DMS153 treated with DMSO at 0.1 percent for 48 hours (cell line): ENCODE measurements at regions not wholly inside any gene's neighbourhood (a gene's known extent, or its start where the extent isn't known, plus 50 kb on each side); places are given as distances from the start of the nearest gene placed in this dataset.

Source experiments
- DNase-seq: peaks from one replicate; lab custom pipeline; 2025; ENCODE audit not compliant: unreplicated experiment; lab: John Stamatoyannopoulos, UW

GRCh38 chr12:111160350-111161241 is 208.3 kb downstream of the PHETA1 start:
- no peak for DNase-seq

DNA sequence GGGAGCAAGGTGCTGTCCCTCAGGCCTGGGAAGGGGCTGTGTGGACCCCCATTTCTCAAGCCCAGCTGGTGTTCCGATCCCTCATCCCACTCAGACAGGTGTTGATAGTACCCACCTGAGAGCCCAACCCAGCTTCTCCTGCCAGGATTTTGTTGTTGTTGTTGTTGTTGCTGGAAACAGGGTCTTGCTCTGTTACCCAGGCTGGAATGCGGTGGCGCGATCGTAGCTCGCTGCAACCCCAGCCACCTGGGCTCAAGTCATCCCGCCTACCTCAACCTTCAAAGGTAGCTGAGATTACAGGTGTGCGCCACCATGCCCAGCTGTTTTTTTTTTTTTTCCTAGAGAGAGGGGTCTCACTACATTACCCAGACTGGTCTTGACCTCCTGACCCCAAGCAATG is 209.9 kb downstream of the PHETA1 start:
- no peak for DNase-seq

DNA sequence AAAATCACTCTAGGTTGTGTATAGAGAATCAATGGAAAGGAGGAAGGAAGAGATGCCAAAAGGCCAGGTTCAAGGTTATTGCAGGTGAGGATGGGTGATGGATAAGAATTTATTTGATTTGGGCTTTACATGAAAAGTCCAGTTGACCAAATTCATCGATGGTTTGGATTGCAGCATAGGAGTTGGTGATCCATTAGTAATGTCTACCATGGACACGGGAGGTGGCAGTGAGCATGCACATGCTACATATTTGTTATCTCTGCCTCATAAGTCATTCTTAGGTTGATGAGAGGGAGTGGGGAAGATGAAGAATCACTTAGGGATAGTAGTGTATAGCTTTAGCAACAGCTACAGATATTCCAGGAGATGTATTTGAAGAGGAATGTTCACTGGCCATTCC is 211.4 kb downstream of the PHETA1 start:
- DNase-seq = no peak

- no peak for DNase-seq
Measured at GRCh38 chr12:111156304-111156703, 212.6 kb downstream of the PHETA1 start.

DNA sequence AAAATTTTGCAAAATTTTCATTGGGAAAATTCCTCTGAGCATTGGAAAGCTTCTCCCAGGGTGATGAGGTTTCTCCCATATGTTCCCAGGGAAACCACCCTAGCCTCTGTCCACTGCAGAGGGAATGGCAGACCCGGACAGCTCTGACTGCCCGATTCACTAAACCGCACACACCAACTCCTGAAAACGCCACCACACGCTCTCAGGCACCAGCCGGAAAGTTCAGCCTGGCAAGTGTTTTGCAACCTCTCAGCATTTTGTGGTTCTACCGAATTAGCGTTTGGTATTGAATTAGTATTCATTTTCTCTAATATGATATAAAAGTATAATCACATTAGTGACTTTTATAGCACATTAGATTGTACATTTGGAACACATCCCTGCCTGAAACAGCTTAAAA is 213.4 kb downstream of the PHETA1 start:
- no peak for DNase-seq

DNA sequence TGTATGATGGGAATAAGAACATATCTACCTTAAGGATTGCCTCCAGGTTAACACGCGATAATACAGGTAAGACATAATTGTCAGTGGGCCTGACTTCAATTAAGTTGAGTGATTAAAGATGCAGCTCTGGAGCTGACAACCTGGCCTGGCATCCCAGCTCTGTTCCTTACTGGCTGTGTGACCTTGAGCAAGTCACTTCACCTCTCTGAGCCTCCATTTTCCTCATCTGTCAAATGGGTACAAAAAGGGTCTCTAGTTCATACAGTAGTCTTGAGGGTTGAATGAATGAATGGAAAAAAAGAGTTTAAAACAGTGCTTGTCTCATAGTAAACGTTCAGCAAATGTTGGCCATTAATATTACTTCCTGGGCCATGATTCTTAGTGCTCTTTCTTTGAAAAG is 213.9 kb downstream of the PHETA1 start:
- DNase-seq = no peak

DNA sequence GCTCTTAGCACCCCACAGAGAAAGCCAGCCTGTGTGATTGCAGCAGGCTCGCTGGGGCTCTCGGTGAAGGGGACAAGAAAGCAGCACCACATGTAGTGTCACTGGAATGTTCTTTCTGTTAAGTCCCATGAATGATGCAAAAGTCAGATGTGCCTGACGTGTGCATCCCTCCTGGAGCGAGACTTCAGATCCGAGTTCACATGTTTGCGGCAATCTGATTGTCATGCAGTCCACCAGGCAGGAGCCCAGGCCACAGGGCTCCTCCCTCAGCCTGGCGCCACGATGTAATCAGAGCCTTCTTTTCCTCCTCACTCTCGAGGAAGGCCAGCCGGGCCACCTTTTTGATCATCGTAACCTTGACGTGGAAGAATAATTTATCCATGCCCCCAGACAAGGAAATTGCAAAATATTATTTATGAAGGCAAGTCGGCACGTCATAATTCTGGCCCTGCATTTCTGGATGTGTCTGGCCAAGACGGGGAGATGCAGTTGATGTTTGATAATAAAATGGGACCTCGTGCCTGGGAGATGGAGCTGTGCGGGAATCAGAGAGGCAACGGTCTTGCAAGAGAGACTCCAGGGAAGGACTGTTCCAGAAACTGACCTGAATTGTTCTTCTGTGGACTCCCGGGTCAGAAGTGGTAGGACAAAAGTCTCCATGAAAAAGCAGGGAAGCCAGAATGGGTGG is 214.6 kb downstream of the PHETA1 start:
- no peak for DNase-seq

DNA sequence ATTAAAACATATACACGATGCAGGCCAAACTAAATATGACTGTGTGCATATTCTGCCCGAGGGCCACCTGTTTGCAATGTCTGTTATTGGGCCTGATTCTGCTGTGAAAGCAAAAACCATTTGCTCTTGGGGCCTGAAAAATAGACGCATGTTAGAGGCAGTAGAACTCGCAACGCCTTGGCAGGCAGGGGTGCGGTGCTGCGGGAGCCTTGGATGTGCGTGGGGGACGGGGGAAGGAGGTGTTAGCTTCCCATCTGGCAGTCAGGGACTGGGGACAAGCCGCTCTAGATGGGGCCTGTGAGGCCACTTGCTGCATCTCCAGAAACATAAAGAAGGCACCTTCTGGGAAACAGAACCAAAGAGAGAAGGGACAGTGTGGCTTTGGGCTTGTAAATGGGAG is 216.3 kb downstream of the PHETA1 start:
- DNase-seq = no peak

- no peak for DNase-seq
Measured at GRCh38 chr12:111150921-111151840, 217.7 kb downstream of the PHETA1 start.

- no peak for DNase-seq
Measured at GRCh38 chr12:111150360-111150759, 218.5 kb downstream of the PHETA1 start.

GRCh38 chr12:111149299-111149698 is 219.6 kb downstream of the PHETA1 start:
- DNase-seq = no peak

DNA sequence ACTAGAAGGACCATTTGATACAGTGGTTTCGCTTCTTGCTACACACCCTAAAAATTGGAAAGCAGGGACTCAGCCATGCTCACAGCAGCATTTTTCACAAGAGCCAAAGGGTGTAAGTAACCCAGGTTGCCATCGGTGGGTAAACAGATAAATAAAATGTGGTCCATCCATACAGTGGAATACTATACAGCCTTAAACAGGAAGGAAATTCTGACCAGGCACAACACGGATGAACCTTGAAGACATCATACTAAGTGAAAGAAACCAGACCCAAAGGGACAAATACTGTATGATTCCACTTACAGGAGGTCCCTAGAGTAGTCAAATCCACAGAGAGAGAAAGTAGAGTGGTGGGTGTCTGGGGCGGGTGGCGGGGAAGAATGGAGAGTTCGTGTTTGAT is 220.9 kb downstream of the PHETA1 start:
- no peak for DNase-seq

- DNase-seq = no peak
Measured at GRCh38 chr12:111143271-111143670, 222.9 kb upstream of the MYL2 start.

DNA sequence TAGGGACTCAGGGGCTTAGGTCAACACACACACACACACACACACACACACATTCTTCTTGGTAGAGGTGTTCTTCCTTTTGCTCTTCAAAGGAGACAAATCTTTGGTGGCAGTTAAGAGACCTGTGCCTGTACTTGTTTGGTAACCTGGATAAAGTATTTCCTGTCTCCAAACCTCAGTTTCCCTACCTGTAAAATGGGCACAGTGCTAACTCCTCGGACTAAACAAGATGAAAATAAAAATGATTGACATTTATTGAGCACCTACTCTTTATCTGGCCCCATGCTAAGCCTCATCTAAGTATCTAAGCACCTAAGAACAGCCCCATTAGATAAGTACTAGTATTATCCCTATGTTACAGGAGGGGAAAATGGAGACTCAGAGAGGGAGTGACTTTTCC is 220.8 kb upstream of the MYL2 start:
- DNase-seq = no peak

- DNase-seq = no peak
Measured at GRCh38 chr12:111138016-111138415, 217.6 kb upstream of the MYL2 start.

GRCh38 chr12:111135293-111135832 is 215.0 kb upstream of the MYL2 start:
- DNase-seq = no peak

DNA sequence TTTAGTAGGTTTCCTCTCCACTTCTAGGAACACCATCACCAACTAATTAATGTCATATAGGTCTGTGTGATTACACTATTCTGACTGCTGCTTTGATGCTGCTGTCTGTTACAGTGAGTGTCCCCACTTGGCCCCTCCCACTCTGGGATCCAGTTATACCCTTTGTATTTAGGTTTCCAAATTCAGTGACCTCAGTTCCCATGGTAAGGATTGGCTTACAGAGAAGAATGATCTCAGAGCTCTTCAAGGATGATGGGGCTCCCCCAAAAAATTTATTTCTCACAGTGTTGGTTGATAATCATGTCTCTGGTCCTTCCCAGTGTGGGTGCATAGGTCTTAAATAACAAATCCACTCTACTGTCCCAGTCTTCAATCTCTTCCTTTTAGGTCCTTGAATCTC is 210.0 kb upstream of the MYL2 start:
- DNase-seq = no peak

- DNase-seq = no peak
Measured at GRCh38 chr12:111129149-111129767, 208.9 kb upstream of the MYL2 start.

- no peak for DNase-seq
Measured at GRCh38 chr12:111126331-111126730, 206.0 kb upstream of the MYL2 start.

- DNase-seq = no peak
Measured at GRCh38 chr12:111124183-111124582, 203.8 kb upstream of the MYL2 start.

GRCh38 chr12:111123390-111123789 is 203.0 kb upstream of the MYL2 start:
- no peak for DNase-seq
